Stimulated activated naive CD8-positive, alpha-beta T cell treated with anti-CD3 and anti-CD28 coated beads, Interleukin-15, Interleukin-2, amounts not matched to agents 100 ng/mL and 50 ng/mL, for 24 hours (primary cell): ENCODE measurements at regions not wholly inside any gene's neighbourhood (a gene's known extent, or its start where the extent isn't known, plus 50 kb on each side); places are given as distances from the start of the nearest gene placed in this dataset.

ENCODE experiments used
- H3K27ac Mint-ChIP-seq: one replicate; pipeline ENCODE4 v1.8.0; 2021; ENCODE audit warnings: mild to moderate bottlenecking, mixed read lengths
- H3K27me3 Mint-ChIP-seq: one replicate; pipeline ENCODE4 v1.8.0; 2021; ENCODE audit warnings: mixed read lengths
- H3K36me3 Mint-ChIP-seq: one replicate; pipeline ENCODE4 v1.8.0; 2021; ENCODE audit warnings: low read depth, mixed read lengths
- H3K4me1 Mint-ChIP-seq: one replicate; pipeline ENCODE4 v1.8.0; 2021; ENCODE audit warnings: low read depth, mixed read lengths
- H3K4me3 Mint-ChIP-seq: one replicate; pipeline ENCODE4 v1.8.0; 2021; ENCODE audit warnings: mild to moderate bottlenecking, mixed read lengths
- H3K9me3 Mint-ChIP-seq: one replicate; pipeline ENCODE4 v1.8.0; 2021; ENCODE audit warnings: mixed read lengths

DNA sequence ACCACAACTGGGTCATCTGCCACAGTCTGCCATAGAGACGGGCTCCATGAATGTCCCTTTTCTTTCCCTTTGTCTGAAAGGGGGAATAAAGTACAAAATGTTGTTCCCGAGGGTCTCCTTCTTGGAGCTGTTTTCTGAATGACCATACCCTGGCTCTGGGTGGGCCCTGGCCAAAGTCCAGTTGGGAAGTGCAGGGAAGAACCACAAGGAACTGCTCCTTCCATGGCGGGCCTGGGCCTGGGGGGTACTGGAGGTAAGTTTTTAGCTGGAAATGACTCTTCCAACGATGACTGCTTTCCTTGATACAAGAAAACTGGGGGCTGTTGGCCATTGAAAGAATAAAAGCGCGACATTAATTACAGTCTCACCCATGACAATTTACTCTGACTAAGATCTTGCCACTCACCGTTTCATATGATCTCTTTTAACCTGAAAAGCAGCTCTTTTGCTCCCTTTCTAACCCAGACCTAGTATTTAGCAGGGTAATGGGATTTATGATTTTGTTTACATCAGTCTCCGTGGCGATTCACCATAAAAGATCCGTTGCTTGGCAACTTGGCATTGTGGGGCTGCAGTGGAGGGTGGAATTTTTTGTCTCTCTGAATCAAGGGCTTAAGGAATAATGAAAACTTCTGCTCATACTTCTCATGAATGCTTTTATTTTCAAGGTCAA is 89.2 kb upstream of the PTCH1 start:
- Mint-ChIP-seq H3K27me3 (no peaks in the 10 kb centered on the region), H3K36me3 (no peaks in the 10 kb centered on the region), H3K9me3 (no peaks in the 10 kb centered on the region), H3K4me3 (no peak overlapping the region), H3K27ac (no peak overlapping the region), H3K4me1 (no peaks in the 10 kb centered on the region)

DNA sequence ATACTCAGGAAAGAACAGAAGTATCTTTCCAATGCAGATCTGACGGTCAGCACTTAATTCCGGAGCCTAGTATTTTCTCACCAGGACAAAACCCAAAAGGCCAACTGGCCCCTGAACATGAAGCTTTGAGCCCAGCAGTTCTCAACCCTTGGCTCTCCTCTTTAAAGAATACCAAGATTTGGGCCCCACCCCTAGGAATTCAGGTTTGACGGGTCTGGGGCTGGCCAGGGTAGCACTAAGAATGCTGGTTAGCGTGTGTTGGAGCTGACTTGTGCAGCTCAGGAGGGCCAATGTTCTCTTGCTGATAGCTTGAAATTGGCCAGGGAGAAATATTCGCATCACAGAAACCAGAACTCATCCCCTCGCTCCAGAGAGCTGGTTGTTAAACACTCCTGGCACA is 88.3 kb upstream of the PTCH1 start:
- Mint-ChIP-seq H3K4me3 (no peak overlapping the region), H3K27me3 (no peaks in the 10 kb centered on the region), H3K4me1 (no peaks in the 10 kb centered on the region)

DNA sequence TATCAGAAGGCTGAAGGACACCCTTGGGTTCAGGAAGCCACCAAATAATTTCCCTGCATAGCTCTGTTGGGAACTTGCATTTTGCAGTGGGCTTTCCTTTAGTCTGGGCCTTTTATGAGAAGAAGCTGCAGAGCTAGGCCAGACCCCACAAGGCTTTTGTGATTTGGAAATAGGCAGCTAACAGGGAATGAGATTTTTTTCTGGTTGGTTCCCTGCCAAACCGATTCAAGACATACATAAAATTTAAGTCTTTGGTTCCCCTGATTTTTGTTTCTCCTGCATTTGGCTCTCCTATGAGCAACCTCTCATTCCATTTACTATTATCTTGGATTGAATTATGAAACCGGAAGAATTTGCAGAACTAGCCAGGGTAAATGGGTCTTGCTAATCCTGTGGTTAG is 81.5 kb upstream of the PTCH1 start:
- no peak overlapping the region for H3K27ac Mint-ChIP-seq
- no peaks in the 10 kb centered on the region for H3K9me3 Mint-ChIP-seq
- H3K4me1 Mint-ChIP-seq = no peaks in the 10 kb centered on the region
- H3K27me3 Mint-ChIP-seq = peaks cover 2% of the 10 kb centered on the region
- no peak overlapping the region for H3K4me3 Mint-ChIP-seq
- H3K36me3 Mint-ChIP-seq = no peaks in the 10 kb centered on the region

More for the DNA sequence above, 88.3 kb upstream of the PTCH1 start:
- Mint-ChIP-seq H3K27ac (no peak overlapping the region), H3K9me3 (no peaks in the 10 kb centered on the region), H3K36me3 (no peaks in the 10 kb centered on the region)

DNA sequence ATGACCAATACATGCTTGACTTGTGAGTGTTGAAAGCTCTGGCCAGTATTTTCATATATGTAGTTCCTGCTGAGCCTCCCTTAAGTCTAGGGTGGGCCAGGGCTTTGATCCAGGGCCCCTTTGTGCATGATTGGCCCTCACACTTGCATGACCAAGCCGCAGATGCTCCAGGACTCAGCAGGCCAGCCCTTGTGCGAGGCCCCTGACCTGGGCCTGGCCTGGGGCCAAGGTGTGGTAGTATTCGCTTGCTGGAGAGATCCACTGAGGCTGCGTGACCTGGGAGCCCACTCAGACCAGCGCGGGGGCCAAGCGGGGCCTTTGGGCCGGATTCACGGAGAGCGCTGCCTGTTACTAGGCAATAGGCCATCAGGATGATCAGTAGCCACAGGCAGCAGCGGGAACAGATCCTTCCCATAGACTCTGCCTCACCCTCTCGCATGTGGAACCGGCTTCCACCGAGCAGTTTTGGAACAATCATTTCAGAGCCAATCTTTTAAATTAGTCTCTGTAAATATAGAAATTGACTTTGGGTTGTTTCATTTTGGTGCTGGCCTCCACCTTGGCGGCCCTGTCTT is 79.0 kb upstream of the PTCH1 start:
- Mint-ChIP-seq H3K4me3 (no peak overlapping the region), H3K36me3 (no peaks in the 10 kb centered on the region), H3K27me3 (peaks cover 4% of the 10 kb centered on the region), H3K4me1 (no peaks in the 10 kb centered on the region), H3K27ac (no peak overlapping the region), H3K9me3 (no peaks in the 10 kb centered on the region)

DNA sequence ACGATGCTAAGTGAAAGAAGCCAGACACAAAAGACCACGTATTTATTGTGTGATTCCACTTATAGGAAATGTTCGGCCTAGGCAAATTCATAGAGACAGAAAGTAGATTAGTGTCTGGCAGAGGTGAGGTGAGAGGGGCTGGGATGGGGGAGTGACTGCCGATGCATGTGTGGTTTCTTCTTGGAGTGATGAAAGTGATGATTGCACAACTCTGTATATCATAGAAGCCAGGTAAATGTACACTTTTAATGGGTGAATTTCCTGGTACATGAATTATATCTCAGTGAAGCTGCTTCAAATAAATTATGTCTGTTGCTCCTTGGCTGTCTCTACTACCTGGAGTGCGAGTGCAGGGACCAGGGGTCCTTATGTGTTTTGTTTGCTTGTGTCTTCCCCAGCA is 76.2 kb upstream of the PTCH1 start:
- Mint-ChIP-seq H3K36me3 (no peaks in the 10 kb centered on the region), H3K4me3 (no peak overlapping the region), H3K27me3 (peaks cover 4% of the 10 kb centered on the region), H3K9me3 (no peaks in the 10 kb centered on the region), H3K27ac (no peak overlapping the region), H3K4me1 (no peaks in the 10 kb centered on the region)

DNA sequence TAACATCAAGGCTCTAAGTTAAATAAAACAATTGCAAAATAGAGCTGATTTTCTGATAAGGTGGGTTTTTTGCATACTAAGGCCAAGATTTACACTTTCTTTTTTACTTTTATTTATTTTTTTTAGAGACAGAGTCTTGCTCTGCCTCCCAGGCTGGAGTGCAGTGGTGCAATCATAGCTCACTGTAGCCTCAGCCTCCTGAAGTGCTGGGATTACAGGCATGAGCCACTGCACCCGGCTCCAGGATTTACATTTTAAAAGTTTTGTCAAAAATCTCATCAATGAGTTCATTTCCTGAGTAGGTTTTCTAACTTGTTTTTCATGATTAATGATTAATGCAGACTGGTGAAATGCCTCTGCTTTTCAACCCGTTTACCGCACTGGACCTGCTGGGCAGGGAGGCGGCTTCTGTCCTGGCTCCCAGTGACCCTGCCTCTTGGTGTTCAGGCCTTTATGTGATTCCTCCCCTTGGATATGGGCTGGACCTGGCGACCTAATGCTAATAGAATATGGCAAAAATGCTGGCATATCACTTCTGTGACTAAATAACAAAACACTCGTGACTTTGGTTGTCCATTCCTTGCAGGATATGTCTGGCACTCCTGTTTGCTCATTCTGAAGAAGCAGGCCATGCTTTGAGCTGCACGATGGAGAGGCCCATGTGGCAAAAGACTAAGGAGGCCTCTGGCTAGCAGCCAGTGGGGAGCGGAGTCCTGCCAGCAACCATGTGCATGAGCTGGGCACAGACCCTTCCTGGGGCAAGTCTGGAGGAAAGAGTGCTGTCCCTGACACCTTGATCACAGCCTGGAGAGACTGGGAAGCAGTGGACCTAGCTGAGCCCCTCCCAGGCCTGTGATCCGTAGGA is 72.2 kb upstream of the PTCH1 start:
- H3K27ac Mint-ChIP-seq = no peak overlapping the region
- H3K36me3 Mint-ChIP-seq = no peaks in the 10 kb centered on the region

DNA sequence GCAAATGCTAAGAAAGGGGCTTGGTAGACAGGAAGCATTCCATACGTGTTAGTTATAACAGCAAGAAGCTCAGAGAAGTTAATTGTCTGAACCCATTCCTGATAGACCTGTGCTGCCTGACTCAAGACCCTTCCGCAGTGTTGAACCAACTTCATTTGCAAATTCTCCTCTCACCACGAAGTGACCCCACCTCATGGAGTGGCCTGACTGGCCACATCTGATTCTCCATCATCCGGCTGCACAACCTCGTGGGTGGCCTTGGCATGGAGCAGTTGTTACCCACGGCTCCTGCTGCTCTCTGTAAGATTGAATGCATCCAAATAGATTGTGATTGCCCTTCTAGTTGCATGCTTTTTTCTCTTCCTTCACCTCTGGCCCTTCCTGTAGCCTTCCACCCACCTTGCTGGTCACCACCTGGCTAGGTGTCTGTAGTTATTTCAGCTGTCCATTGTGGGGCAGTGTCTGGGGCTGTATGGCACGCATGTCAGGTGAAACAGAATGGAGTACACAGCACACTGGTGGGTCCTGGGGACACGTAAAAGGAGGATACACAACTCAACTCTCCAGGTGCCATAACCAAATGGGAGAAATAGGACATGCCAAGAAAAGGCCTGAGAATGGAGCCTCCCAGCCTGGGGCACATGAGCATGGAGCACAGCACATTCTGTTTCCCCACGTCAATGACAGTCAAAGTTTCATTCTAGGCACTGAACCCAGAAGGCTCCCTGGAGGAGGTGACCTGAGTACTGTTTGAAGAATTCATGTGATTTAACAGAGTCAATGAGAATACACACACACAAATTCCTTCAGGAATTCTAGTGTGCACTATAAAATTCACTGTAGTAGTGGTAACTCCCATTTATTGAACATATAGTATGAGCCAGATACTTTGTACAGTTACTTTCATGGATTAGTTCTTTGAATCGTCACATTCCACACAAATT is 70.5 kb upstream of the PTCH1 start:
- Mint-ChIP-seq H3K4me3 (no peak overlapping the region), H3K9me3 (no peaks in the 10 kb centered on the region), H3K27ac (no peak overlapping the region), H3K4me1 (no peaks in the 10 kb centered on the region), H3K36me3 (no peaks in the 10 kb centered on the region), H3K27me3 (no peaks in the 10 kb centered on the region)

More for the DNA sequence above, 72.2 kb upstream of the PTCH1 start:
- H3K27me3 Mint-ChIP-seq = peaks cover 4% of the 10 kb centered on the region
- H3K9me3 Mint-ChIP-seq = no peaks in the 10 kb centered on the region
- no peaks in the 10 kb centered on the region for H3K4me1 Mint-ChIP-seq
- no peak overlapping the region for H3K4me3 Mint-ChIP-seq

DNA sequence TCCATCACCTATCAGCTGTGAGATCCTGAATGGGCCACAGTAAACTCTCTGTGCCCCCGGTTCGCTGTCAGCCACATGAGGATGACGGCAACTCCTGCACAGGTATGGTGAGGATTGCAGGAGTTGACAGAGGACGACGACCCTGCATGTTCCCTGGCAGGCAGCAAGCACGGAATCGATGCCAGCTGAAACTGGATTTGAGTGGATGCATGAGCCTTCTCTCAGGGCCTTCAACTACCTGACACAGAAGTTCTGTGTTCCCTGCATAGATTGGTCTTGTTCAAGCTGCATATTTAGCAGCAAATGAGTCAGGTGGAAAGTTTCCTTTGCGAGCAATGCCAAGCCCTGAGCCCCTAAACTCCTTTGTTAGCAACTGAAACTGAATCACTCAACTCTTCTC is 69.6 kb upstream of the PTCH1 start:
- no peaks in the 10 kb centered on the region for H3K4me1 Mint-ChIP-seq
- no peaks in the 10 kb centered on the region for H3K27me3 Mint-ChIP-seq
- no peaks in the 10 kb centered on the region for H3K36me3 Mint-ChIP-seq
- no peaks in the 10 kb centered on the region for H3K9me3 Mint-ChIP-seq
- H3K27ac Mint-ChIP-seq = no peak overlapping the region
- no peak overlapping the region for H3K4me3 Mint-ChIP-seq

DNA sequence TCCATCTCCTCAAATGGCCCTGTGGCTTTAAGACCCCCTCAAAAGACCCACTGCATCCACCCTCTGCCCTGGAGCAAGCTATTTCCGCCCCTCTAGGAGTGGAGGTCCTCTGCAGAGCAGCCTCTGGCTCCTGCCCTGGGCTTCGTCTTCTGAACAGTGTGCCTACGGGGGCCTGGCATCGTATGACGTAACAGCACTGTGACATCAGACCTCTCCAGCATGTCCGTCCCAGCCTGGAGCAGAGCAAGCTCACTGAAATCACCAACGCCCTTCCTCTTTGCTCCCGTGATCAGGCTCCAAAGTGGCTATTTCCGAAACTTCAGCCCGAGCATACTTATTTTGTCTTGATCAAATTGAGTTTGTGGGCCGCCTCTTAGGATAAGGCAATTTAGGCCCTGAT is 69.1 kb upstream of the PTCH1 start:
- H3K27ac Mint-ChIP-seq = no peak overlapping the region

DNA sequence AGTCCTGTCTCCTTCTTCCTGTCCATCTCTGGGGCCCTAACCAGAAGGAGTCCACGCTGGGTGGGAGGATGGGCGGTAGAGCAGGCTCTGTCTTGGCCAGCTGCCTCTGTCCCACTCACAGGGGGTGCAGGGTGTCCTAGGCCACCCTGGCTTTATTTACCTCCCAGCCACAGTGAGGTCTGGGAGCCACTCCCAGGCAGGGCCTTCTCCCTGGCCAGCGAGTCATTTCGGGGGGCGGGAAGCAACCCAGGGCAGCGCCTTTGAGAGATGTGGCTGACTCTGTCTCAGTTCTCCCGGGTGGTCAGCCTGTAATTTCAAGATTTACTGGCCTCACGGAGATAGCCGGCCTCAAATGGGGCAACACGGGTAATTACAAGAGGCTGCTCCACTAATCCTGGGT is 67.4 kb upstream of the PTCH1 start:
- H3K9me3 Mint-ChIP-seq = no peaks in the 10 kb centered on the region
- H3K4me3 Mint-ChIP-seq = no peak overlapping the region
- no peaks in the 10 kb centered on the region for H3K4me1 Mint-ChIP-seq
- no peaks in the 10 kb centered on the region for H3K36me3 Mint-ChIP-seq
- no peak overlapping the region for H3K27ac Mint-ChIP-seq
- H3K27me3 Mint-ChIP-seq = no peaks in the 10 kb centered on the region

More for the DNA sequence above, 69.1 kb upstream of the PTCH1 start:
- no peaks in the 10 kb centered on the region for H3K27me3 Mint-ChIP-seq
- H3K4me3 Mint-ChIP-seq = no peak overlapping the region
- no peaks in the 10 kb centered on the region for H3K9me3 Mint-ChIP-seq
- H3K36me3 Mint-ChIP-seq = no peaks in the 10 kb centered on the region
- no peaks in the 10 kb centered on the region for H3K4me1 Mint-ChIP-seq

DNA sequence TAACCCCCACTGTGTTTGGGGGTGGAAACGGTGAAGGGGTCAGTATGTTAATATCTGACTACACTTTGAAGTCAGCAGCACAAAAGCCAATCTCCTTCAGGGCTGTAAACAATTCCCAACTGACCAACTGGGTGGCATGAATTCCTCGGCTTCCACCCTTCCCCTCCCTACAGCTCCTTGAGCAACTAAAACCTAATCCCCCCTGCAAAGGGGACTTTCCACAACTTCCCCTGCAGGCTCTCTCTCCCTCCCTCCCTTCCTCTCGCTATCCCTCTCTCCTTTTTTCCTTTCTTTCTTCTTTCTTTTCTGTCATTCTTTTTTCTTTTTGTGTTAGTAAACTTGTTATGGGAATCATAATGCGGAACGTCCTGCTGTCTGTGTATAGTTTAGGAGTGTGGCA is 65.1 kb upstream of the PTCH1 start:
- no peaks in the 10 kb centered on the region for H3K4me1 Mint-ChIP-seq
- no peaks in the 10 kb centered on the region for H3K27me3 Mint-ChIP-seq
- no peaks in the 10 kb centered on the region for H3K9me3 Mint-ChIP-seq
- no peak overlapping the region for H3K27ac Mint-ChIP-seq
- no peak overlapping the region for H3K4me3 Mint-ChIP-seq
- H3K36me3 Mint-ChIP-seq = no peaks in the 10 kb centered on the region

DNA sequence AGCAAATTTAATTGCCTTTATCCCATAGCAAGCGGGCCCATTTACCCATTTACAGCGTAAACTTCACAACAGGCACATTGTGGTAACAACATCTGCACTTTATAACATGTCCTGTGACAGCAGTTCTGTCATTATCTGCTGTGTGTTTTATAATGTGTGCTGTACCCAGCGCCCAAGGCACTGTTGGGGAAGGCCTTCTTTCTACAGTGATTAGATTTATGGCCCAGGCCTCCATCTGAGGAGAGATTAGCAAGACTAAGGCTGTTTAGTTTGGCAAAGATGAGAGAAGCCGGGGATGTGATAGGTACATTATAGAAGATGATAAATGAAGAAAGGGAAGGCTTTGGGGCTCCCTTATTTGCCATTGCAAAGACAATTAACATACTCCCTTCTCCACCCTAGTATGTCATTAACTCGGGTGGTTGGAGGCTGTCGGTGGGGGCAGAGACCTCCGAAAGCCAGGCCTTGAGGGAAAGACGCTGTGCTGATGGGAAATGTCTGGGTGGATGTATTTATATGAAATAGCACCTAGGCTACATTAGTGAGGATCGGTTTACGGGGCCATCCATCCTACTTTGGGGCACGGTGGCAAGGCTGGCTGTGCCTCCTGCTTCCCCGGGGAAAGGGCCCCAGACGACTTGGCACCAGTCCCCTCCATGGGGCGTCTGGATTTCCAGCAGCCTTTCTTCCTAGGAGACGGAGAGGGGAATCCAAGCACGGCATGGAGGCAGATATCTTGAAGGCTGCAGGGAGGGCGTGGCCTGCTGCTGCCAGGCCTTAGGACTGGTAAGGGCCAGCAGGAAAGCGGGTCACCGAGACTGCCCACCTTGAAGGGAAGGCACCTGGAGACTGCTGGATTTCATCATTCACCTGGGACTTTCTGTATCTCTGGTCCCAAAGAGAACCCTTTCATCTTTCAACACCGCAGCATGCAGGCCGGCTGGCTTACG is 64.3 kb upstream of the PTCH1 start:
- Mint-ChIP-seq H3K9me3 (no peaks in the 10 kb centered on the region), H3K4me3 (no peak overlapping the region), H3K36me3 (no peaks in the 10 kb centered on the region), H3K4me1 (no peaks in the 10 kb centered on the region), H3K27me3 (no peaks in the 10 kb centered on the region), H3K27ac (no peak overlapping the region)

DNA sequence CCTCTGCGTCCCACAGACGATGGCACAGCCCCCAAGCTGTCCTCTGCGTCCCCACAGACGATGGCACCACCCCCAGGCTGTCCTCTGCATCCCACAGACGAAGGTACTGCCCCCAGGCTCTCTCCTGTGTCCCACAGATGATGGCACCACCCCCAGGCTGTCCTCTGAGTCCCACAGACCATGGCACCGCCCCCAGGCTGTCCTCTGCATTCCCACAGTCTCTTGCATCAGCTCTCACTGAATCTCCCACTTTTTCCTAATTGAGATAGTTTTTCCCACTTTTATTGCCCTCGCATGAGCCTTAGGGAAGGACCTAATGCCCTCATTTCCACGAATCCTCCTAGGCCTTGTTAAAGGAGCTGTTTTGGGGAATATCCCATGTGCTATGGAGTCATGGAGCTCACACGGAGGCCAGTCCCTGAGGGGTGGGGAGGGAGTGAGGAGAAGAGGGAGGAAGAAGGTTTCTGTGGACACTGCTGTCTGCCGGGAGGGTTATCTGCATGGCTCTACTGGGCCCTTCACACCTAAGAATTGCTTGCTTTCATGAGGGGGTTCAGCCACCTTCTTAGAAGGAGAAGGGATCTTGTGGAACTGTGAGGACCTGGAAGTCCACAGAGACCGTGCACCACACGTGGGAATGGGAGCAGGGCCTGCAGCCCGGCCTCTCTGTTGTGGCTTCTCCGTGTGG is 58.2 kb upstream of the PTCH1 start:
- Mint-ChIP-seq H3K27me3 (peaks cover 12% of the 10 kb centered on the region), H3K9me3 (no peaks in the 10 kb centered on the region), H3K27ac (no peak overlapping the region), H3K4me1 (peaks cover 13% of the 10 kb centered on the region), H3K36me3 (no peaks in the 10 kb centered on the region), H3K4me3 (no peak overlapping the region)
